ENCODE measurements at regions not wholly inside any gene's neighbourhood (a gene's known extent, or its start where the extent isn't known, plus 50 kb on each side); places are given as distances from the start of the nearest gene placed in this dataset.

DNA sequence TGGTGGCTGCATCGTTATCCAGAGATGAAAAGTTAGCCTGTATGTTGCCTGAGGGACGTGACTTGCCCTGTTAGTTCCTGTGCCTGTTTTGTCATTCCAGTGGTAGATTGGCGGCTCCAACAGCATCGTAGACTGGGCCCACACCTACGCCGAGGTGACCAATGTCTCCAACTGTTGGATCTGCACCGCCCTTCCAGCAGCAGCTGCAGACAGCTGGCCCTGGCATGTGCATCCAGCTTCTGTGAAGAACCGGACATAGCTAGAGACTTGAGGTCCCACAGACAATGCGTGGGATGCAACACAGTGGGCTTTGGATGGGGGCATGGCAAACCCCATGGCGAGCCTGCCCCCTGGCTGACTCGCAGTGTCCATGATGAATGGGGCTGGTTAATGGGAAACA is 93.0 kb upstream of the TMPO start:
- FAIRE-seq (no peak), DNase-seq (ENCODE audit: low read depth, low spot score) (no peak), ATAC-seq (no peak)
- Histone ChIP-seq H3K9ac (ENCODE audit: control insufficient read depth, insufficient read depth, low read length) (no peak overlapping the region), H3K9me3 (replicated peaks; ENCODE audit: control insufficient read depth, insufficient read depth, low read length) (no peaks in the 10 kb centered on the region), H2AFZ (ENCODE audit: control insufficient read depth, low read depth, low read length) (no peak overlapping the region), H3K4me1 (ENCODE audit: control insufficient read depth, insufficient read depth, low read length) (no peaks in the 10 kb centered on the region), H3K4me3 (no peak overlapping the region), H3K79me2 (ENCODE audit: control insufficient read depth, insufficient read depth, low read length) (no peaks in the 10 kb centered on the region), H3K36me3 (ENCODE audit: control insufficient read depth in 2 of 2, insufficient read depth in 2 of 2, low read length in 1 of 2) (no peaks in the 10 kb centered on the region), H3K4me2 (ENCODE audit: control insufficient read depth, insufficient read depth) (no peak overlapping the region), H3K27me3 (replicated peaks in 1 of 2; ENCODE audit: control insufficient read depth in 2 of 2, insufficient read depth in 2 of 2, low read length in 1 of 2) (no peaks in the 10 kb centered on the region), H3K27ac (ENCODE audit: control insufficient read depth, insufficient read depth) (no peak overlapping the region), H4K20me1 (ENCODE audit: control insufficient read depth, insufficient read depth) (no peaks in the 10 kb centered on the region)
- CTCF ChIA-PET = interaction anchor here (0.5 kb wide), 1 partner anchor 963 kb away, joined by 3 read pairs; no protein-coding TSS in a partner anchor
- SMC1A ChIA-PET (ENCODE audit: uncharacterized antibody, unreplicated experiment) = no interaction called here
- POLR2A ChIA-PET = no interaction called here
- intact Hi-C loops (cut with micrococcal nuclease; ENCODE audit: unreplicated experiment) (loop anchor here (10.0 kb wide), 1 partner anchor 572 kb away; no protein-coding TSS in a partner anchor), in situ Hi-C loops (cut with MboI) (no loop called here)
- WGBS (ENCODE audit: insufficient coverage, insufficient replicate concordance, low lambda C conversion rate, missing lambda C conversion rate) = 40% methylated on average over 11 of the region's 11 CpGs
- no TSS peak for BruUV-seq (replicated peaks)
- TF ChIP-seq ELK1 (IDR thresholded peaks at IDR 0.05; ENCODE audit: low read depth, low read length) = no peak
- TF ChIP-seq, protein P1, sequence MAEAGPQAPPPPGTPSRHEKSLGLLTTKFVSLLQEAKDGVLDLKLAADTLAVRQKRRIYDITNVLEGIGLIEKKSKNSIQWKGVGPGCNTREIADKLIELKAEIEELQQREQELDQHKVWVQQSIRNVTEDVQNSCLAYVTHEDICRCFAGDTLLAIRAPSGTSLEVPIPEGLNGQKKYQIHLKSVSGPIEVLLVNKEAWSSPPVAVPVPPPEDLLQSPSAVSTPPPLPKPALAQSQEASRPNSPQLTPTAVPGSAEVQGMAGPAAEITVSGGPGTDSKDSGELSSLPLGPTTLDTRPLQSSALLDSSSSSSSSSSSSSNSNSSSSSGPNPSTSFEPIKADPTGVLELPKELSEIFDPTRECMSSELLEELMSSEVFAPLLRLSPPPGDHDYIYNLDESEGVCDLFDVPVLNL (IDR thresholded peaks at IDR 0.05; ENCODE audit: low read depth, low read length) = no peak
- no peak for TF ChIP-seq ZNF24 (IDR thresholded peaks at IDR 0.05)
- TF ChIP-seq TCF12 (IDR thresholded peaks at IDR 0.05; ENCODE audit: low read depth, low read length) = no peak
- TF ChIP-seq, protein P2, sequence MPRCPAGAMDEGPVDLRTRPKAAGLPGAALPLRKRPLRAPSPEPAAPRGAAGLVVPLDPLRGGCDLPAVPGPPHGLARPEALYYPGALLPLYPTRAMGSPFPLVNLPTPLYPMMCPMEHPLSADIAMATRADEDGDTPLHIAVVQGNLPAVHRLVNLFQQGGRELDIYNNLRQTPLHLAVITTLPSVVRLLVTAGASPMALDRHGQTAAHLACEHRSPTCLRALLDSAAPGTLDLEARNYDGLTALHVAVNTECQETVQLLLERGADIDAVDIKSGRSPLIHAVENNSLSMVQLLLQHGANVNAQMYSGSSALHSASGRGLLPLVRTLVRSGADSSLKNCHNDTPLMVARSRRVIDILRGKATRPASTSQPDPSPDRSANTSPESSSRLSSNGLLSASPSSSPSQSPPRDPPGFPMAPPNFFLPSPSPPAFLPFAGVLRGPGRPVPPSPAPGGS (IDR thresholded peaks at IDR 0.05; ENCODE audit: borderline replicate concordance, insufficient read depth, low read depth, low read length, poor library complexity, severe bottlenecking) = no peak
- no peak for TF ChIP-seq SMC3 (IDR thresholded peaks at IDR 0.05; ENCODE audit: borderline replicate concordance, low read length)
- no peak for TF ChIP-seq ZBED1 (IDR thresholded peaks at IDR 0.05; ENCODE audit: borderline replicate concordance)
- TF ChIP-seq, protein P3, sequence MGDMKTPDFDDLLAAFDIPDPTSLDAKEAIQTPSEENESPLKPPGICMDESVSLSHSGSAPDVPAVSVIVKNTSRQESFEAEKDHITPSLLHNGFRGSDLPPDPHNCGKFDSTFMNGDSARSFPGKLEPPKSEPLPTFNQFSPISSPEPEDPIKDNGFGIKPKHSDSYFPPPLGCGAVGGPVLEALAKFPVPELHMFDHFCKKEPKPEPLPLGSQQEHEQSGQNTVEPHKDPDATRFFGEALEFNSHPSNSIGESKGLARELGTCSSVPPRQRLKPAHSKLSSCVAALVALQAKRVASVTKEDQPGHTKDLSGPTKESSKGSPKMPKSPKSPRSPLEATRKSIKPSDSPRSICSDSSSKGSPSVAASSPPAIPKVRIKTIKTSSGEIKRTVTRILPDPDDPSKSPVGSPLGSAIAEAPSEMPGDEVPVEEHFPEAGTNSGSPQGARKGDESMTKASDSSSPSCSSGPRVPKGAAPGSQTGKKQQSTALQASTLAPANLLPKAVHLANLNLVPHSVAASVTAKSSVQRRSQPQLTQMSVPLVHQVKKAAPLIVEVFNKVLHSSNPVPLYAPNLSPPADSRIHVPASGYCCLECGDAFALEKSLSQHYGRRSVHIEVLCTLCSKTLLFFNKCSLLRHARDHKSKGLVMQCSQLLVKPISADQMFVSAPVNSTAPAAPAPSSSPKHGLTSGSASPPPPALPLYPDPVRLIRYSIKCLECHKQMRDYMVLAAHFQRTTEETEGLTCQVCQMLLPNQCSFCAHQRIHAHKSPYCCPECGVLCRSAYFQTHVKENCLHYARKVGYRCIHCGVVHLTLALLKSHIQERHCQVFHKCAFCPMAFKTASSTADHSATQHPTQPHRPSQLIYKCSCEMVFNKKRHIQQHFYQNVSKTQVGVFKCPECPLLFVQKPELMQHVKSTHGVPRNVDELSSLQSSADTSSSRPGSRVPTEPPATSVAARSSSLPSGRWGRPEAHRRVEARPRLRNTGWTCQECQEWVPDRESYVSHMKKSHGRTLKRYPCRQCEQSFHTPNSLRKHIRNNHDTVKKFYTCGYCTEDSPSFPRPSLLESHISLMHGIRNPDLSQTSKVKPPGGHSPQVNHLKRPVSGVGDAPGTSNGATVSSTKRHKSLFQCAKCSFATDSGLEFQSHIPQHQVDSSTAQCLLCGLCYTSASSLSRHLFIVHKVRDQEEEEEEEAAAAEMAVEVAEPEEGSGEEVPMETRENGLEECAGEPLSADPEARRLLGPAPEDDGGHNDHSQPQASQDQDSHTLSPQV (IDR thresholded peaks at IDR 0.05) = no peak
- TF ChIP-seq KLF5 (IDR thresholded peaks at IDR 0.05; ENCODE audit: partially characterized antibody) = no peak
- TF ChIP-seq KDM1A (IDR thresholded peaks at IDR 0.05; ENCODE audit: borderline replicate concordance) = no peak
- TF ChIP-seq ZSCAN29 (IDR thresholded peaks at IDR 0.05) = no peak
- RAD21 ChIA-PET (ENCODE audit: unreplicated experiment) = interaction anchor here (1.2 kb wide), 1 partner anchor 110 kb away, joined by 3 read pairs; no protein-coding TSS in a partner anchor
